Colon (tissue), 2 donors: ENCODE measurements at regions not wholly inside any gene's neighbourhood (a gene's known extent, or its start where the extent isn't known, plus 50 kb on each side); places are given as distances from the start of the nearest gene placed in this dataset.
"Not testable (repeated sequence)": the region's sequence is repeated elsewhere in the genome, so short reads cannot be mapped to it uniquely, and the experiment has no call there.

Experiments used
- FAIRE-seq: peaks from 2 replicates; lab custom pipeline; 2012; peaks lifted over from hg19 to GRCh38; lab: Jason Lieb, UNC
- donor health status: control.
- donor health status: control.

DNA sequence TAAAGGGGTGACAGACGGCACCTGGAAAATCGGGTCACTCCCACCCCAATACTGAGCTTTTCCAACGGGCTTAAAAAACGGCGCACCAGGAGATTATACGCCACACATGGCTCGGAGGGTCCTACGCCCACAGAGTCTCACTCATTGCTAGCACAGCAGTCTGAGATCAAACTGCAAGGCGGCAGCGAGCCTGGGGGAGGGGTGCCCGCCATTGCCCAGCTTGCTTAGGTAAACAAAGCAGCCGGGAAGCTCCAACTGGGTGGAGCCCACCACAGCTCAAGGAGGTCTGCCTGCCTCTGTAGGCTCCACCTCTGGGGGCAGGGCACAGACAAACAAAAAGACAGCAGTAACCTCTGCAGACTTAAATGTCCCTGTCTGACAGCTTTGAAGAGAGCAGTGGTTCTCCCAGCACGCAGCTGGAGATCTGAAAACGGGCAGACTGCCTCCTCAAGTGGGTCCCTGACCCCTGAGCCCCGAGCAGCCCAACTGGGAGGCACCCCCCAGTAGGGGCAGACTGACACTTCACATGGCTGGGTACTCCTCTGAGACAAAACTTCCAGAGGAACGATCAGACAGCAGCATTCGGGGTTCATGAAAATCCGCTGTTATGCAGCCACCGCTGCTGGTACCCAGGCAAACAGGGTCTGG, 162.8 kb upstream of the GJE1 start:
- FAIRE-seq: not testable (repeated sequence)

DNA sequence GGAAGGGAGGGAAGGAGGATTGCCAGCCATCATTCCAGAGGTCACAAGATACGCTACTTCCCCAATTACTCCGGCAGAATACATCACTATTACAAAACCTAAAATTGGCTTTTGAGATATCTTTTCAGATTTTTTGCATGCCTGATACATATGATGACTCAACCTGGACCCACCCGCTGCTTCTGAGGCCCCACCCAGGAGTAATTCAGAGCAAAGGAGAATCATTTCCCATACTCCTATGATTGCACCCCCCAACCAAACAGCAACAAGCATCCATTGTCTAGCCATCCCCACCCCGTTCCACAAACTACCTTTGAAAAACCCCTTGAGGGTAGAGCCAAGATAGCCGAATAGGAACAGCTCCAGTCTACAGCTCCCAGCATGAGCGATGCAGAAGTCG, 163.5 kb upstream of the GJE1 start:
- no peak for FAIRE-seq

DNA sequence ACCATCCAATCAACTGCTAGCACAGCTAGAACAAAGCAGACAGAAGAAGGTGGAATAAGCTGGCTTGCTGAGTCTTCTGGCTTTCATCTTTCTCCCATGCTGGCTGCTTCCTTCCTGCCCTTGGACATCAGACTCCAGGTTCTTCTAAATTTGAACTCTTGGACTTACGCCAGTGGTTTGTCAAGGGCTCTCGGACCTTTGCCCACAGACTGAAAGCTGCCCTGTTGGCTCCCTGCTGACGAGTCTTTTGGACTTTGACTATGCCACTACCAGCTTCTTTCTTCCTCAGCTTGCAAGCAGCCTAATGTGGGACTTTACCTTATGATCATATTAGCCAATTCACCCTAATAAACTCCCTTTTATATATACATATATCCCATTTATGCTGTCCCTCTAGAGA, 164.1 kb upstream of the GJE1 start:
- no peak for FAIRE-seq

DNA sequence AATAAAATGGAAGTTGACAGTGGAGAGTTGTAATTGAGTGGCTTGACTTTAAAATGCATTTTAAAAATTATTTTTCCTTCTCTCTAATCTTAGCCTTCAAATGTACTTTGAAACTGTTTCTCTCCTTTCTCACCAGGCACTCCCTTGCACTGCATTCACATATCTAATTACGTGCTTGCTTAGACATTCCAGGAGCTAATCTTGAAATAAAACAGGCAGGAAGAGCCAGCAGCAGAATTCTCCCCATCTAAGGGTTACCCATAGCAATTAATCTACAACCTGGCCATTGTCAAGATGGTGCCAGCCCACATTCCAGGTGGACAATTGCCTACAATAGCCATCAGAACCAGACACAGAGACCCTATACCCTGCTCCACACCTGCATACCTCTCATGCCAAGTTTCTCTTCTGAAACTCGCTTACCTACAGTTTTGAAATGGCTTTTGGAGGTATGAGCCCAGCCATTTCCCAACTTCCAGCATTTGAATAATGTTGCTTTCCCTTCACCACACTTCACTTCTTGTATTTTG, 167.6 kb upstream of the GJE1 start:
- FAIRE-seq: no peak

DNA sequence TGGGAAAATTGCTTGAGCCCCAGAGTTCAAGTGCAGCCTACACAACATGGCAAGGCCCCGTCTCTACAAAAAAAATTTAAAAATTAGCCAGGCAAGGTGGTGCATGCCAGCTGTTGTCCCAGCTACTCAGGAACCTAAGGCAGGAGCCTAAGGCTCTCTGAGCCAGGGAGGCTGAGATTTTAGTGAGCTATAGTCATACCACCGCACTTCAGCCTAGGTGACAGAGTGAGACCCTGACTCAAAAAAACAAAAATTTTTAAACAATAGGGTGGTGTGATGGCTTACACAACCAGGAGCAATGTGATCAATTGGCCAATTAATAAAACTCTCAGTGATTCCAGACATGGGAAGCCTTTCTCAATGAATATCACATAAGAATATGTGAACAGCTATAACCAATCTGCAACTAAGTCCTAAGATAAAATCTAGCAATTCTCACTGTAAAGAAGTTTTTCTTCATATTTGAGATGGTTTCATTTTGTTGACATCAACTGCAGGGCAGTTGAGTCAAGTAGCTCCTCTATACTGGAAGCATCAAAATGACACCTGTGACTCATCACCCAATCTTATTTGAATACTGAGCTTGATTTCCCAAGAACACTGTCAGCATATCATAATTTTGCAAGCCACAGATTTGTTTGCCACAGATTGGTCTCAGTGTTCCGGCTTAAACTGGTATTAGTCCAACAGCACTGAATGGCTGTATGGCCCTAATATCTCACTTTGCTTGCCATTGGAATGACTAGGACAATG, 169.0 kb upstream of the GJE1 start:
- FAIRE-seq: no peak

DNA sequence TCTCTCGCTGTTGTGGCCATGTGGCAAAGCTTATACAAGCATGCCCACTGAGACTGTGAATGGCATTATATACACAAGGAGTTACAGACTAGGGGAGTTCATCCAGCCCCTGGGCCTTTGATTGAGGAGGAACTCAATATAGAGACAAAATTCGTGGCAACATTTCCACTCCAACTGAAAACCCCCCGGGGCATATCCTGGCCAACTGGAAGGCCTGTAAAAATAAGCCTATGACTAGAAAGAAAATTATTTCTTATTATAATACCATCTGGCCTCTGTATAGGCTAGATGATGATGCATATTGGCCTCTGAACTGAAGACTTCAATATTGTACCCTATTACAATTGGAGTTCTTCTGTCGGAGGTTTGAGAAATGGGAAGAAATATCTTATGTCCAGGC, 175.5 kb upstream of the GJE1 start:
- no peak for FAIRE-seq

DNA sequence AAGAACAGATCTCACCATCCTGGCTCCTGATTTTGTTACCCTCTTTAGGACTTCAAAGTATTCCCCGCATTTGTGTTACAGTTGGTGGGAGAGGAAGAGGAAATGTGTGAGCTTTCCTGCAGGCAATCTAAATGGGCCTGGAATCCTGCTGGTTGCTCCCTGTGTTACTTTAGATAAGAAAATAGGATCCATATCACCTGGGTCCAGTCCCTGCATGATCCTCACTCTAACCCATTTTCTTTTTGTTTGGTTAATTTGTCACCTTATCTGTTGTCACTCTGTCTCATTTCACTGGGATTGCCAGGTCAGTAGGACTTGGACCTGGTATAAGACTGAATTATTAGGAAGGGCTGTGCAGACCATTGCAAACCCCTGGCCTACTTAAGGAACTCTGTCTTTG, 175.9 kb upstream of the GJE1 start:
- no peak for FAIRE-seq

DNA sequence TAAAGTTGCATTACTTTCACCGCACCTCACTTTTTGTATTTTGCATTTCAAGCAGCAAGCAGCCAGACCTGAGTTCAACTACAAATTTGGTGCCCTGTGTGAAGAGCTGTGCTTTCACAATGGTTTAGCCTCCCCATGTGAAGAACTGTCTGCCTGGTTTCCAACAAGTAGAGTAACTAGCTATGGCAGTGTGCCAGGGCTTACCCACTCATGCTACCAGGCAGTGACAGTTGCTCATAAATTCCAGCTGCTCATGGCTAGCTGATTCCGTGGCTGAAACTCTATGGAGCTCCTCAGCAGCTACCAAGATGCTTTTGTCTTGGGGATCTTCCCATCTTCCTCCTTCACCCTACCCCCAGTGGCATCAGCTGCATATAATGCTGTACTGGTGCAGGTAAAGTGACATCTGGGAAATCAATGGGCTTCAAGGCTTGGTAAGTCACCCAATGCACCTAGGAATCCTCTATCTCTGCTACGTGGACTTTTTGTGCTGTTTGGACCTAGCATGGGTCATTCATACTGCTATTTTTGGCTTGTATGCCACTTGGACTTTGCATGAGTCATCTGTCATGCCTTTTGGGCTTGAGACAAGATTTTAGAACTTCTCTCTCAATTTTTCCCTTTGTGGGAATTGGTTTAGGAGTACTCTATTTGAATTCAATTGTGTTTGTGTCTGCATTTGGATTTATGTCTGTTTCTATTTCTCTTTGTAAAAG, 176.5 kb upstream of the GJE1 start:
- FAIRE-seq: no peak

DNA sequence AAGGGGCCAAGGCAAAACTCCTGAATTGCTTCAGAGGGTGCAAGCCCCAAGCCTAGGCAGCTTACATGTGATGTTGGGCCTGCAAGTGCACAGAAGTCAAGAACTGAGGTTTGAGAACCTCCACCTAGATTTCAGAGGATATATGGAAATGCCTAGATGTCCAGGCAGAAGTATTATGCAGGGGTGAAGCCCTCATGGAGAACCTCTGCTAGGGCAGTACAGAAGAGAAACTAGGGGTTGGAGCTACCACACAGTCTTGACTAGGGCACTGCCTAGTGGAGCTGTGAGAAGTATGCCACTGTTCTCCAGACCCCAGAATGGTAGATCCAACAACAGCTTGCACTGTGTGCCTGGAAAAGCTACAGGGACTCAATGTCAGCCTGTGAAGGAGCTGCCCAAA, 179.7 kb upstream of the GJE1 start:
- no peak for FAIRE-seq

DNA sequence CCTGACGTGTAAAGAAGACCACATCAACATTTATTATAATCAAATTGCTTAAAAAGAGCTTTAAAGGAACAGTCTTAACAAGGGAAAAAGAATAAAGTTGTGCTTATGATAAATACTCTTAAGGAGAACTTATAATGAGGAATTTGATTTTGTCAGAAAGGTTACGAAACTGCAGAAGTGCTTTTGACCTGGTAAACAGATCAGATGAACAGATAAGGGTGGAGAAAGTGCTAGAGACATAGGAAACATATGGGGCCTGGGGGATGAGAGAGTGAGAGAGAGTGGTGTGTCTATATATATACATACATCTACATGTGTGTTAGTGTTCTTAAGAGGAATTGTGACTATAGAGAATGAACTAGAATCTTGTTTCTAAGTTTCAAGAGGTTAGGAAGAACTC, 186.2 kb upstream of the GJE1 start:
- no peak for FAIRE-seq

DNA sequence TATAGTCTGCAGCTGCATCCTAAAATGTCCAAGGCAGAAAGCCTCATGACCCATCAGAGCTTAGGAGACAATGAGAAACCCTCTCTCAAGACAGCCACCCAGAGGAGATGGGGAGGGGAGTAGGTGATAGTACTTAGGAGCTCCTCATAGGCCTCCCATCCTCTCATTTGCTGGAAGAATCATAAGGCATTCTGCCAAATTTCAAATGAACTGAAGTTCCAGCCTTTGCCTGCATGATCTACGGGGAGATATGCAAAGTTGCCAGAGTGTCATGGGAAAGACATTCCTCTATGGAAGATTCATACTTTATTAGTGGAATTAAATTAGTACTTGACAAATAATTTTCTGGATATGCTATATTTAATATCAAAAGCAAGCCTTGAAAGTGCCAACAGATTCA, 194.1 kb upstream of the GJE1 start:
- FAIRE-seq: no peak

DNA sequence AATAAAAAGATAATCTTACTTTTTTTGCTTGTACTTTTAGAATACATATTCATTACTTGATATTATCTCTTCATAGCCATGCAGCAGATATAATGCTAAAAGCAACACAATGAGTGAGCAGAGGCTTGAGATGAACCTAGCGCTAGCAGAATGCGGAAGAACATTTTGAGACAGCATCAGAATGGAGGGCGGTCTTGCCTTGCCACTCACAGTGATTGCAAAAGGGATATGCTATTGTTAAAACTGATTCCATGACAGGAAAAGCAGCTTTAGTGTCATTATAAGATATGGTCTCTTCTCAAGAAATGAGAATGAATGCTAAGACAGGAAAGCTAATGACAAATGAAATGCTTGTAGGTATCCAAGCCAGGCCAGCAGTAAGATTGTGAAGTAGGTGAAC, 200.0 kb upstream of the GJE1 start:
- FAIRE-seq: no peak

DNA sequence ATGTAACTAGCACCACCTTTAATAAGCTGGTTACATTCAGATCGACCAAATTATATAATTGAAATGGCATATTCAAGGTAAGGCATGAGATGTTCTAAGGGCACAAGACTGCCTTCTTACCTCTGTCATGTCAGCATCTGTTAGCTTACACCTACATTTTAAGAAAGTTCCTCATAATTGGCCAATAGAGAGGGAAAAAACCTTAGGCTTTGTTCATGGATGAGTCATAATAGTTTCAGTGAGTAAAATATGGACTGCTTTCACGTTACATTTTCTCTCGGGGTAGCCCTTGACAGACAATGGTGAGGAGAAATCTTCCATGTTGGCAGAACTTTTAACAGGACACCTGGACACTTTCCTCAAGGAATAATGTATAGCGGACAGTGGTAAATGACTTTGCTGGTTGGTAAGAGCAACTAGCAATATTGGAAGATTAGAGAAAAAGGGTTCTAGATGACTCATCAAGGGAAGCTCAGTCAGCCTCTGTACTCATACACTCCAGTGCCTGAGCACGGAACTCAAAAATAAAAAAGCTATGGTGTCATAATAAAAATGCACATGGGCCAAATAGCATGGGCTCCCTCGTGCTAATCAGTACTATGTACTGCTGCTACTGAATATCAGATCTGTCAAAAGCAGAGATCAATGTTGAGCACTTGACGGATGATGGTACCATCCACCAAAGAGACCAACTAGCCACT, 206.4 kb upstream of the GJE1 start:
- not testable (repeated sequence) for FAIRE-seq

DNA sequence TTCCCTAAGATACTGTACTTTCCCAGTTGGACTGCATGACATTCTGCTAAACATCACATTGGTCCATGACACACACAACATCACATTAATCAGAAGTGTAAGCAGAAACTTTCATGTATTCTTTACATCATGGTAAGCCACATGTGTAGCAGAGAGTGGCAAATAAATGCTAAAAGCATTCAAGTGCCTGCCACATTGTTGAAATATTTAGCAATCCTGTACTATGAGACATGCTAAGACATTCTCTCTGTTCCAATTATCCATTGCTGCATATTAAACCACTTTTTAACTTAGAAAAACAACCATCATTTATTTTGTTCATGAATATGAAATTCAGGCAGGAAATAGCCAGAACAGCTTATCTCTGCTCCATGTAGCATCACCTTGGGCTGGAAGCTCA, 207.7 kb upstream of the GJE1 start:
- FAIRE-seq: no peak

DNA sequence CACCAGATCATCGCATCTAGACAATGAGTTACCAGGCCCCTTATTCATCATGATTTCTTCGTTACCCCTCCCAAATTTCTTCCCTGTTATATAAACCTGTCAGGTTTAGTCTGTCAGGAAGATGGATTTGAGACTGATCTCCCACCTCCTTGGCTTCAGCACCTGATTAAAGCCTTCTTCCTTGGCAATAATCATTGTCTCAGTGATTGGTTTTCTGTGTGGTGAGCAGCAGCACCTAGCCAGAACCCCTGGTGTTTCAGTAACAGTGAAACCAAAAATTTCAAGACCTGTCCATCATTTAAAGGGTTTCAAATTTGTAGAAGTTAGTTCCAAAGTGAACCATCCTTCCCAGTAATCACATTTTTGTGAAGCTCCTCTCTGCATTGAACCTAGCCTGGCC, 209.8 kb upstream of the GJE1 start:
- FAIRE-seq: no peak

DNA sequence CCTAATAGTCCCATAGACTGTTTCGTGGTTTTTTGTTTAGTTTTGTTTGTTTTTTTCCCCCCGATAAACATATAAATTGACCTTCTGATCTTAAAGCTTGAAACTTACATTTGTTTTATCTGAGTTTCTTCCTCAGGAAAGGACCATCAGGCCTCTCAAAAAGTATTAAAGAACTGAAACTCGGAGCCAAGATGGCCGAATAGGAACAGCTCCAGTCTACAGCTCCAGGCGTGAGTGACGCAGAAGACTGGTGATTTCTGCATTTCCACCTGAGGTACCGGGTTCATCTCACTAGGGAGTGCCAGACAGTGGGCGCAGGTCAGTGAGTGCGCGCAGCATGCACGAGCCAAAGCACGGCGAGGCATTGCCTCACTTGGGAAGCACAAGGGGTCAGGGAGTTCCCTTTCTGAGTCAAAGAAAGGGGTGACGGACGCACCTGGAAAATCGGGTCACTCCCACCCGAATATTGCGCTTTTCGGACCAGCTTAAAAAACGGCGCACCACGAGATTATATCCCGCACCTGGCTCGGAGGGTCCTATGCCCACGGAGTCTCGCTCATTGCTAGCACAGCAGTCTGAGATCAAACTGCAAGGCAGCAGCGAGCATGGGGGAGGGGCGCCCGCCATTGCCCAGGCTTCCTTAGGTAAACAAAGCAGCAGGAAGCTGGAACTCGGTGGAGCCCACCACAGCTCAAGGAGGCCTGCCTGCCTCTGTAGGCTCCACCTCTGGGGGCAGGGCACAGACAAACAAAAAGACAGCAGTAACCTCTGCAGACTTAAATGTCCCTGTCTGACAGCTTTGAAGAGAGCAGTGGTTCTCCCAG, 215.8 kb upstream of the GJE1 start:
- FAIRE-seq: not testable (repeated sequence)

DNA sequence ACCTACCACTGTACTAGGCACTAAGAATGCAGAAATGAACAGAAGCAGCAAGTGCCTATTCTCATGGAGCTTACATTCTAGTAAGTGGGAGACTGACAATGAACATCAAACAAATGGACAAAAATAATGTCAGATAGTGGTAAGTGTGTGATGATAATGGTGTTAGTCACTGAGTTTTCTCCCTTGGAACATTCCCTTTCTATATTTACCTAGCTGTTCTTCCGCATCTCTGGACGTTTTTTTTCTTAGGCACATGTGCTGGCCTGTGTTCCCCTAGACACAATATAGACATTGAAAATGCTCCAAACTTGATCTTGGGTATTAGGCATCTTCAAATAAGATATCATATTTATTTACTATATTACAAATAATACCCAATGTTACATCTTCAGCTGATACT, 218.1 kb upstream of the GJE1 start:
- FAIRE-seq: no peak

DNA sequence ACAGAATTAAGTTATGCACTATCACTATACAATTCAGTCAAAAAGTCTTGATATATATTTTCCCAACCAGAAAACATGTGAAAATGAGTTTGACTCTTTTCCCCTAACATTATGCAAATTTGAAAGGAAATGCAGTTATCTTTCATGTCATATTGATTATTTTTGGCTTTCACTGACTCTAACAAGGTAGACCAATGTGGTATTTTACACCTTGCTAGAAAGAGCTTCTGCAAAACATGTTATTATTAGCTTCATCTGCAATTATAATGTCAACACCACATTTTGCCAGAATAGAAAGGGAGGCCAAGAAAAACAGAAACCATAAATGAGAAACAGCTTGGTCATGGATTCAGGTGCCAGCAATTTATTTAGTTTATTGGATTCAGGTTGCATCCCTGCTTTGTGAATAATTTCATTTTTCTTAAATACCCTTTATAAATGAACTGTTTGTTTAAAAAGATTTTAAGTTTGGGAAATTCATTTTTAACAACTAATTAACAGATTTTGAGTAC, 226.1 kb upstream of the GJE1 start:
- no peak for FAIRE-seq

DNA sequence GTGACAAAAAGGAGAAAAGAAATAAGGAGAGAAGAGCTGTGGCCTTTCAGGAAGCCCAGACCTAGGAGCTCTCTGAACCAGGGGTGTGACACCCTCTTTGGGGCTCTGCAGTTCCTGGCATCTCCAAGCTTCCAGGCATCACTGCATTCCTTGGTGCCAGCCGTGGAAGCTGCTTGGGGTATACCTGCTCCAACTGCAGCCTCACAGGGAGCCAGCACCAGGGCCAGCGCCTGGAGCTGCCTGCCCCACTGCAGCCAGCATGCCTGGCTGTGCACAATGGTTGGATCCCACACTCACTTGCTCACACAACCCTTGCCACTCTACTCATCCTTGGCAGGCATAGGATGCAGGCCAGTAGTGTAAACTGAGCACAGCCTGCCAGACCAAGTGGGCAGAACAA, 242.1 kb upstream of the GJE1 start:
- FAIRE-seq: no peak

DNA sequence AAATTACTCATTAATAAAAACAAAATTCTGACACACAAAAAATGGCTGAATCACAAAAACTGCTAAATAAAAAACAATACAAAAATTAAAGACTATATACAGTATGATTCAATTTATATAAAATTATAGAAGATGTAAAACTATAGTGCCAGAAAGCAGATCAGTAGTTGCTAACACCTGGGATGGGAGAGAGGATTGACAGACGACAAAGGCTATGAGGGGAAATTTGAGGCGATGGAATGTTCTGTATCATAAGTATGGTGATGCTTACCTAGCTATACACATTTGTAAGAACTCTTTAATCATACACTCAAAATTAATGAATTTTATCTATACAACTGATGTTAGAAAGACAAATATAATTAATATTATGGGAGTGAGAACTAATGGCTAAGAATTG, 247.9 kb upstream of the GJE1 start:
- no peak for FAIRE-seq

DNA sequence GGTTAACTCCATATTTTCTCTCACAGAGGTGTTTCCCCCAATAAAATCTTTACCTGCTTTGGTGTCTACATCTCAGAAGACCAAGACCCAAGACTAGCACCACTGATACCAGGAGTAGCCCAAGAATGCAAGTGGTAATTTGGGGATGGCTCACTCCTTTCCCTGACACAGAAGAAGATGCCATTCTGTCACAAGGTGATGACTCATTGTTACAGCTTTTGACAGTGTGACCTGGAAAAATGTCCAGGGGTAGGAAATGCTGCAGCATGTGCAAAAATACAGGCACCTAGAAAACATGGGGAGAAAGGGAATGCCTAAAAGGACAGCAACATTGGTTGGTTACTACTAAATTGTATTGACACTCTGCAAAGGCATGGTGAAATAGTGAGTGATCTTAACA, 254.0 kb upstream of the GJE1 start:
- FAIRE-seq: no peak
